ENCODE measurements at regions not wholly inside any gene's neighbourhood (a gene's known extent, or its start where the extent isn't known, plus 50 kb on each side); places are given as distances from the start of the nearest gene placed in this dataset.

- Histone ChIP-seq H3K9ac (no peak overlapping the region), H3K36me3 (replicated peaks in 1 of 2; ENCODE audit: control insufficient read depth in 1 of 2, insufficient read depth in 2 of 2, low read length in 1 of 2) (no peaks in the 10 kb centered on the region), H3K4me2 (no peak overlapping the region), H3K27me3 (ENCODE audit: insufficient read depth) (peaks cover 21% of the 10 kb centered on the region), H3K79me2 (ENCODE audit: insufficient read depth) (no peaks in the 10 kb centered on the region), H4K20me1 (ENCODE audit: insufficient read depth) (no peaks in the 10 kb centered on the region), H3K27ac (ENCODE audit: low read depth in 2 of 2, low read length in 1 of 2) (no peak overlapping the region), H3K9me3 (no peaks in the 10 kb centered on the region), H2AFZ (ENCODE audit: low read depth) (no peak overlapping the region), H3K4me1 (ENCODE audit: control insufficient read depth in 1 of 2, insufficient read depth in 2 of 2, low read depth in 1 of 2, low read length in 1 of 2) (peaks cover 9 to 32% of the 10 kb centered on the region in 2 experiments; a peak in 2 of 4 replicates), H3K9me2 (no peaks in the 10 kb centered on the region), H3F3A (replicated peaks; ENCODE audit: insufficient read depth) (no peaks in the 10 kb centered on the region), H3K4me3 (ENCODE audit: low read depth in 2 of 2, low read length in 1 of 2) (no peak overlapping the region)
- no CpG with 5 or more reads among the region's 2 CpGs for WGBS (ENCODE audit: low lambda C conversion rate)
- no peak for TF ChIP-seq YY1 (IDR thresholded peaks at IDR 0.05; ENCODE audit: low read depth)
- no peak for TF ChIP-seq ZBTB33 (IDR thresholded peaks at IDR 0.05; ENCODE audit: borderline replicate concordance, low read depth)
- TF ChIP-seq ELF1 (IDR thresholded peaks at IDR 0.05) = no peak
- TF ChIP-seq USF1 (IDR thresholded peaks at IDR 0.05; ENCODE audit: borderline replicate concordance, low read depth) = no peak
- TF ChIP-seq USF2 (IDR thresholded peaks at IDR 0.05; ENCODE audit: borderline replicate concordance, low read depth, low read length) = no peak
- TF ChIP-seq MEF2A (IDR thresholded peaks at IDR 0.05; ENCODE audit: borderline replicate concordance, low read depth) = no peak
- TF ChIP-seq PBX3 (IDR thresholded peaks at IDR 0.05) = no peak
- TF ChIP-seq FOSL2 (IDR thresholded peaks at IDR 0.05; ENCODE audit: borderline replicate concordance, low read depth) = no peak
- no peak for TF ChIP-seq TEAD4 (IDR thresholded peaks at IDR 0.05; ENCODE audit: borderline replicate concordance, insufficient read depth)
- TF ChIP-seq IRF3 (IDR thresholded peaks at IDR 0.05; ENCODE audit: low read depth, low read length) = no peak
- TF ChIP-seq REST (IDR thresholded peaks at IDR 0.05; ENCODE audit: low read depth, low read length) = no peak
- no peak for TF ChIP-seq NFIC (IDR thresholded peaks at IDR 0.05; ENCODE audit: borderline replicate concordance)
- TF ChIP-seq POLR2AphosphoS5 (IDR thresholded peaks at IDR 0.05; ENCODE audit: low read depth, low read length) = no peak
- no peak for TF ChIP-seq TCF12 (IDR thresholded peaks at IDR 0.05)
- no peak for TF ChIP-seq FOXJ3 (CRISPR knock-in tag; IDR thresholded peaks at IDR 0.05)
- no peak for TF ChIP-seq MAX (IDR thresholded peaks at IDR 0.05; ENCODE audit: low read depth)
- no peak for TF ChIP-seq CHD2 (IDR thresholded peaks at IDR 0.05; ENCODE audit: low read length, partially characterized antibody)
- DNase-seq = no peak
- ChIA-PET CTCF (interaction anchor here (4.9 kb wide), 1 partner anchor 64 kb away, joined by 20 read pairs; the partner anchor contains the start of gene EFNB1), POLR2A (interaction anchor here (1.0 kb wide), 1 partner anchor 54 kb away, joined by 3 read pairs; no protein-coding TSS in a partner anchor)
Measured at GRCh38 chrX:68892134-68892533, 63.3 kb downstream of the EFNB1 start.

All from SK-N-SH (cell line).